HG02852 (cell line): ENCODE measurements at regions not wholly inside any gene's neighbourhood (a gene's known extent, or its start where the extent isn't known, plus 50 kb on each side); places are given as distances from the start of the nearest gene placed in this dataset.

Source experiments
- ATAC-seq: cut with Tn5 transposase; IDR thresholded peaks from one replicate; pipeline ENCODE4 v1.9.1; 2021; ENCODE audit warnings: mild to moderate bottlenecking, moderate library complexity; ENCODE audit not compliant: unreplicated experiment

- ATAC-seq = no peak
Observed at GRCh38 chr20:22506827-22507226, 77.5 kb downstream of the FOXA2 start.

GRCh38 chr20:22504829-22505377, 79.5 kb downstream of the FOXA2 start:
- ATAC-seq = no peak

- no peak for ATAC-seq
Observed at GRCh38 chr20:22503577-22503976, 80.8 kb downstream of the FOXA2 start.

- no peak for ATAC-seq
Observed at GRCh38 chr20:22502731-22503191, 81.6 kb downstream of the FOXA2 start.

GRCh38 chr20:22501566-22502344, 82.6 kb downstream of the FOXA2 start:
- no peak for ATAC-seq

GRCh38 chr20:22501034-22501433, 83.3 kb downstream of the FOXA2 start:
- no peak for ATAC-seq

GRCh38 chr20:22499515-22500166, 84.7 kb downstream of the FOXA2 start:
- ATAC-seq = no peak

- no peak for ATAC-seq
Observed at GRCh38 chr20:22496817-22497216, 87.6 kb downstream of the FOXA2 start.

- ATAC-seq = no peak
Observed at GRCh38 chr20:22495789-22496188, 88.6 kb downstream of the FOXA2 start.

GRCh38 chr20:22495172-22495571, 89.2 kb downstream of the FOXA2 start:
- no peak for ATAC-seq

GRCh38 chr20:22492497-22492896, 91.9 kb downstream of the FOXA2 start:
- no peak for ATAC-seq

- no peak for ATAC-seq
Observed at GRCh38 chr20:22491194-22491505, 93.2 kb downstream of the FOXA2 start.

- no peak for ATAC-seq
Observed at GRCh38 chr20:22490287-22491193, 93.8 kb downstream of the FOXA2 start.

GRCh38 chr20:22489626-22490286, 94.6 kb downstream of the FOXA2 start:
- ATAC-seq = no peak

GRCh38 chr20:22480336-22480735, 104.0 kb downstream of the FOXA2 start:
- ATAC-seq = no peak

- peak; percentile 61 for ATAC-seq
Observed at GRCh38 chr20:22475662-22476061, 108.7 kb downstream of the FOXA2 start.

GRCh38 chr20:22474224-22474623, 110.1 kb downstream of the FOXA2 start:
- no peak for ATAC-seq

GRCh38 chr20:22473293-22473692, 111.1 kb downstream of the FOXA2 start:
- ATAC-seq = no peak

- no peak for ATAC-seq
Observed at GRCh38 chr20:22472447-22473100, 111.8 kb downstream of the FOXA2 start.

- ATAC-seq = no peak
Observed at GRCh38 chr20:22471156-22471836, 113.1 kb downstream of the FOXA2 start.
